GM23338 (cell line): ENCODE measurements at regions not wholly inside any gene's neighbourhood (a gene's known extent, or its start where the extent isn't known, plus 50 kb on each side); places are given as distances from the start of the nearest gene placed in this dataset.

ENCODE experiments used
- ATAC-seq: fragments of 200-7000 bp; cut with Tn5 transposase; 3 replicates; pipeline ENCODE4 v1.9.1; 2020
- DNase-seq: peaks from one replicate; pipeline ENCODE4 v3.0.0-alpha.2; 2015; ENCODE audit warnings: low spot score
- H2AFZ ChIP-seq: fragments of 200-600 bp; sonication (generic); 2 replicates; pipeline ENCODE4 v1.8.0; 2016; ENCODE audit warnings: antibody characterized with exemption, mild to moderate bottlenecking, moderate library complexity
- H3F3A ChIP-seq: fragments of 200-600 bp; sonication (generic); replicated peaks from 2 replicates; pipeline ENCODE4 v1.8.0; 2017; ENCODE audit warnings: antibody characterized with exemption, mixed run types, low read depth
- H3K27ac ChIP-seq: fragments of 200-600 bp; sonication (generic); 2 replicates; pipeline ENCODE4 v1.6.1; 2016; ENCODE audit warnings: low read depth
- H3K27me3 ChIP-seq: fragments of 200-600 bp; sonication (generic); 2 replicates; pipeline ENCODE4 v1.8.0; 2016; ENCODE audit warnings: mild to moderate bottlenecking, mixed run types, moderate library complexity; ENCODE audit not compliant: insufficient read depth
- H3K36me3 ChIP-seq: fragments of 200-600 bp; sonication (generic); 2 replicates; pipeline ENCODE4 v1.8.0; 2016; ENCODE audit warnings: mild to moderate bottlenecking; ENCODE audit not compliant: insufficient read depth
- H3K4me1 ChIP-seq: fragments of 200-600 bp; sonication (generic); 2 replicates; pipeline ENCODE4 v1.8.0; 2016; ENCODE audit warnings: mild to moderate bottlenecking, moderate library complexity; ENCODE audit not compliant: insufficient read depth
- H3K4me2 ChIP-seq: fragments of 200-600 bp; sonication (generic); 2 replicates; pipeline ENCODE4 v1.7.1; 2017; ENCODE audit warnings: mixed run types
- H3K4me3 ChIP-seq: fragments of 200-600 bp; sonication (generic); 2 replicates; pipeline ENCODE4 v1.6.1; 2016; ENCODE audit warnings: mixed run types
- H3K79me2 ChIP-seq: fragments of 200-600 bp; sonication (generic); replicated peaks from 2 replicates; pipeline ENCODE4 v1.8.0; 2017; ENCODE audit warnings: mild to moderate bottlenecking; ENCODE audit not compliant: insufficient read depth
- H3K9me2 ChIP-seq: fragments of 200-600 bp; sonication (generic); 2 replicates; pipeline ENCODE4 v1.8.0; 2017; ENCODE audit not compliant: insufficient read depth
- H4K20me1 ChIP-seq: fragments of 200-600 bp; sonication (generic); replicated peaks from 2 replicates; pipeline ENCODE4 v1.8.0; 2017; ENCODE audit warnings: mild to moderate bottlenecking; ENCODE audit not compliant: insufficient read depth
- H3K27ac Mint-ChIP-seq: 2 replicates; pipeline ENCODE4 v1.8.0; 2020; ENCODE audit warnings: inconsistent platforms, mild to moderate bottlenecking, moderate library complexity, mixed read lengths
- H3K27me3 Mint-ChIP-seq: 3 replicates; pipeline ENCODE4 v1.8.0; 2022; ENCODE audit warnings: low read depth, mild to moderate bottlenecking, moderate library complexity, mixed read lengths, inconsistent platforms; ENCODE audit not compliant: insufficient read depth, poor library complexity
- H3K36me3 Mint-ChIP-seq: 3 replicates; pipeline ENCODE4 v1.8.0; 2021; ENCODE audit warnings: low read depth, mild to moderate bottlenecking, inconsistent platforms, moderate library complexity, mixed read lengths
- H3K4me1 Mint-ChIP-seq: 3 replicates; pipeline ENCODE4 v1.8.0; 2020; ENCODE audit warnings: mild to moderate bottlenecking, inconsistent platforms, mixed read lengths
- H3K4me3 Mint-ChIP-seq: 3 replicates; pipeline ENCODE4 v1.8.0; 2021; ENCODE audit warnings: moderate library complexity, mild to moderate bottlenecking, inconsistent platforms, mixed read lengths
- H3K9me3 Mint-ChIP-seq: 3 replicates; pipeline ENCODE4 v1.8.0; 2020; ENCODE audit warnings: moderate library complexity, mild to moderate bottlenecking, inconsistent platforms, mixed read lengths
- CREB1 ChIP-seq: fragments of 250-450 bp; sonication (Bioruptor Pico); IDR thresholded peaks from 2 replicates; pipeline ENCODE4 v1.5.0; 2020; ENCODE audit warnings: low read depth, mild to moderate bottlenecking, moderate library complexity
- EZH2 ChIP-seq: fragments of 200-600 bp; sonication (generic); IDR thresholded peaks from one replicate; pipeline ENCODE4 v1.8.0; 2017; ENCODE audit warnings: antibody characterized with exemption, mild to moderate bottlenecking, low read depth; ENCODE audit not compliant: unreplicated experiment
- EZH2phosphoT487 ChIP-seq: fragments of 200-600 bp; sonication (generic); IDR thresholded peaks from one replicate; pipeline ENCODE4 v1.8.1; 2018; ENCODE audit warnings: antibody characterized with exemption; ENCODE audit not compliant: unreplicated experiment
- JUNB ChIP-seq: IDR thresholded peaks from one replicate; pipeline ENCODE4 v1.6.1; 2016; ENCODE audit warnings: antibody characterized with exemption; ENCODE audit not compliant: unreplicated experiment
- NANOG ChIP-seq: IDR thresholded peaks from 2 replicates; pipeline ENCODE4 v1.6.1; 2016; ENCODE audit warnings: antibody characterized with exemption, borderline replicate concordance
- POLR2AphosphoS5 ChIP-seq: IDR thresholded peaks from 2 replicates; pipeline ENCODE4 v1.6.1; 2016; ENCODE audit warnings: antibody characterized with exemption, low read depth
- REST ChIP-seq: IDR thresholded peaks from one replicate; pipeline ENCODE4 v1.6.1; 2018; ENCODE audit warnings: antibody characterized with exemption; ENCODE audit not compliant: unreplicated experiment
- STAT1 ChIP-seq: IDR thresholded peaks from one replicate; pipeline ENCODE4 v1.6.1; 2016; ENCODE audit warnings: antibody characterized with exemption; ENCODE audit not compliant: unreplicated experiment
- ZNF114 ChIP-seq: fragments of 250-450 bp; sonication (Bioruptor Pico); IDR thresholded peaks from 2 replicates; pipeline ENCODE4 v1.5.0; 2020; ENCODE audit warnings: mild to moderate bottlenecking, moderate library complexity
- TF ChIP-seq, protein P1 (sequence below): IDR thresholded peaks from 2 replicates; pipeline ENCODE4 v1.6.1; 2016; ENCODE audit warnings: antibody characterized with exemption
- TF ChIP-seq, protein P2 (sequence below), 2 experiments: fragments of 200-600 bp in 1 of 2; sonication (generic) in 1 of 2; conservative IDR thresholded peaks; 2 replicates each; pipeline versions ENCODE4 v1.5.1 to v1.6.1; 2016 to 2017; ENCODE audit warnings: antibody characterized with exemption in 2 of 2, low read depth in 2 of 2, mild to moderate bottlenecking in 2 of 2, moderate library complexity in 1 of 2

DNA sequence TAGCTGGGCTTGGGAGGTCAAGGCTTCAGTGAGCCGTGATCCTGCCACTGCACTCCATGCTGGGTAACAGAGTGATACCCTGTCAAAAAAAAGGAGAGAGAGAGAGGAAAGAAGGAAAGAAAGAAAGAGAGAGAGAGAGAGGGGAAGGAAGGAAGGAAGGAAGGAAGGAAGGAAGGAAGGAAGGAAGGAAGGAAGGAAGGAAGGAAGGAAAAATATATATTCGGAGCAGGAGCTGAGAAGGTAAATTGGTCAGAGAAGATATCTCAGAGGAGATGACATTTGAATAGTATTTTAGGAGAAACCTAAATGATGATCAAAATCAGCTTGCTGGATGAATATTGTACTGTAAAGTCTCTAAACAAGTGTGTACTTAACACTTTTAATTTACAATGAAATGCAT lies 633.1 kb downstream of the ZPLD1 start (continued):
- TF ChIP-seq EZH2 (no peak), ZNF114 (no peak), REST (no peak), STAT1 (no peak), POLR2AphosphoS5 (no peak), NANOG (no peak), JUNB (no peak), EZH2phosphoT487 (no peak)
- TF ChIP-seq, protein P1, sequence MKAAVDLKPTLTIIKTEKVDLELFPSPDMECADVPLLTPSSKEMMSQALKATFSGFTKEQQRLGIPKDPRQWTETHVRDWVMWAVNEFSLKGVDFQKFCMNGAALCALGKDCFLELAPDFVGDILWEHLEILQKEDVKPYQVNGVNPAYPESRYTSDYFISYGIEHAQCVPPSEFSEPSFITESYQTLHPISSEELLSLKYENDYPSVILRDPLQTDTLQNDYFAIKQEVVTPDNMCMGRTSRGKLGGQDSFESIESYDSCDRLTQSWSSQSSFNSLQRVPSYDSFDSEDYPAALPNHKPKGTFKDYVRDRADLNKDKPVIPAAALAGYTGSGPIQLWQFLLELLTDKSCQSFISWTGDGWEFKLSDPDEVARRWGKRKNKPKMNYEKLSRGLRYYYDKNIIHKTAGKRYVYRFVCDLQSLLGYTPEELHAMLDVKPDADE: no peak
- TF ChIP-seq, protein P2, sequence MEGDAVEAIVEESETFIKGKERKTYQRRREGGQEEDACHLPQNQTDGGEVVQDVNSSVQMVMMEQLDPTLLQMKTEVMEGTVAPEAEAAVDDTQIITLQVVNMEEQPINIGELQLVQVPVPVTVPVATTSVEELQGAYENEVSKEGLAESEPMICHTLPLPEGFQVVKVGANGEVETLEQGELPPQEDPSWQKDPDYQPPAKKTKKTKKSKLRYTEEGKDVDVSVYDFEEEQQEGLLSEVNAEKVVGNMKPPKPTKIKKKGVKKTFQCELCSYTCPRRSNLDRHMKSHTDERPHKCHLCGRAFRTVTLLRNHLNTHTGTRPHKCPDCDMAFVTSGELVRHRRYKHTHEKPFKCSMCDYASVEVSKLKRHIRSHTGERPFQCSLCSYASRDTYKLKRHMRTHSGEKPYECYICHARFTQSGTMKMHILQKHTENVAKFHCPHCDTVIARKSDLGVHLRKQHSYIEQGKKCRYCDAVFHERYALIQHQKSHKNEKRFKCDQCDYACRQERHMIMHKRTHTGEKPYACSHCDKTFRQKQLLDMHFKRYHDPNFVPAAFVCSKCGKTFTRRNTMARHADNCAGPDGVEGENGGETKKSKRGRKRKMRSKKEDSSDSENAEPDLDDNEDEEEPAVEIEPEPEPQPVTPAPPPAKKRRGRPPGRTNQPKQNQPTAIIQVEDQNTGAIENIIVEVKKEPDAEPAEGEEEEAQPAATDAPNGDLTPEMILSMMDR (conservative IDR thresholded peaks at IDR 0.05; ENCODE audit: low read depth in 2 of 2): no peak

- H3K9me2 ChIP-seq: no peaks in the 10 kb centered on the region
- H2AFZ ChIP-seq: no peak overlapping the region; the same call in 1 of the 2 replicates
- no peaks in the 10 kb centered on the region for H3K4me1 ChIP-seq
- H3K4me3 Mint-ChIP-seq: no peak overlapping the region
- DNase-seq: no peak
- H3K27ac Mint-ChIP-seq: no peak overlapping the region
- no peaks in the 10 kb centered on the region for H3K27me3 Mint-ChIP-seq
- no peaks in the 10 kb centered on the region for H3K27me3 ChIP-seq
- no peaks in the 10 kb centered on the region for H3K9me3 Mint-ChIP-seq
- no peaks in the 10 kb centered on the region for H4K20me1 ChIP-seq
- no peaks in the 10 kb centered on the region for H3F3A ChIP-seq
- no peaks in the 10 kb centered on the region for H3K79me2 ChIP-seq
- no peaks in the 10 kb centered on the region for H3K36me3 Mint-ChIP-seq
- H3K4me3 ChIP-seq: no peak overlapping the region
- H3K27ac ChIP-seq: no peak overlapping the region
- H3K4me1 Mint-ChIP-seq: no peaks in the 10 kb centered on the region
- H3K4me2 ChIP-seq: no peak overlapping the region
- H3K36me3 ChIP-seq: no peaks in the 10 kb centered on the region
- ATAC-seq: no peak
- TF ChIP-seq REST (no peak), CREB1 (CRISPR knock-in tag) (no peak), ZNF114 (no peak), EZH2 (no peak)
- TF ChIP-seq, protein P2 (conservative IDR thresholded peaks at IDR 0.05; ENCODE audit: low read depth in 2 of 2): no peak
- TF ChIP-seq, protein P1: no peak
Observed at GRCh38 chr3:103075282-103075681, 640.5 kb downstream of the ZPLD1 start.
